ENCODE measurements at regions not wholly inside any gene's neighbourhood (a gene's known extent, or its start where the extent isn't known, plus 50 kb on each side); places are given as distances from the start of the nearest gene placed in this dataset.

- intact Hi-C loops (cut with micrococcal nuclease): no loop called here
Observed at GRCh38 chr14:62253171-62253570, 491.0 kb downstream of the SNAPC1 start.

- intact Hi-C loops (cut with micrococcal nuclease): no loop called here
Observed at GRCh38 chr14:62253911-62254310, 491.7 kb downstream of the SNAPC1 start.

GRCh38 chr14:62269204-62269603, 507.0 kb downstream of the SNAPC1 start:
- intact Hi-C loops (cut with micrococcal nuclease): no loop called here

- intact Hi-C loops (cut with micrococcal nuclease): no loop called here
Observed at GRCh38 chr14:62270236-62270635, 508.0 kb downstream of the SNAPC1 start.

GRCh38 chr14:62280366-62280765, 518.1 kb downstream of the SNAPC1 start:
- intact Hi-C loops (cut with micrococcal nuclease): no loop called here

- intact Hi-C loops (cut with micrococcal nuclease): no loop called here
Observed at GRCh38 chr14:62283837-62284236, 521.6 kb downstream of the SNAPC1 start.

- intact Hi-C loops (cut with micrococcal nuclease): no loop called here
Observed at GRCh38 chr14:62289471-62289870, 527.3 kb downstream of the SNAPC1 start.

GRCh38 chr14:62301080-62301479, 538.9 kb downstream of the SNAPC1 start:
- intact Hi-C loops (cut with micrococcal nuclease): no loop called here

GRCh38 chr14:62301911-62302310, 539.7 kb downstream of the SNAPC1 start:
- intact Hi-C loops (cut with micrococcal nuclease): no loop called here

- intact Hi-C loops (cut with micrococcal nuclease): no loop called here
Observed at GRCh38 chr14:62303437-62303836, 541.2 kb downstream of the SNAPC1 start.

- intact Hi-C loops (cut with micrococcal nuclease): no loop called here
Observed at GRCh38 chr14:62304257-62304656, 542.0 kb downstream of the SNAPC1 start.

GRCh38 chr14:62307844-62308243, 545.6 kb downstream of the SNAPC1 start:
- intact Hi-C loops (cut with micrococcal nuclease): no loop called here

GRCh38 chr14:62308316-62308715, 546.1 kb downstream of the SNAPC1 start:
- intact Hi-C loops (cut with micrococcal nuclease): no loop called here

- intact Hi-C loops (cut with micrococcal nuclease): no loop called here
Observed at GRCh38 chr14:62308891-62309290, 546.7 kb downstream of the SNAPC1 start.

GRCh38 chr14:62313212-62313611, 551.0 kb downstream of the SNAPC1 start:
- intact Hi-C loops (cut with micrococcal nuclease): no loop called here

GRCh38 chr14:62314221-62314620, 552.0 kb downstream of the SNAPC1 start:
- intact Hi-C loops (cut with micrococcal nuclease): no loop called here

GRCh38 chr14:62314871-62315270, 552.7 kb downstream of the SNAPC1 start:
- intact Hi-C loops (cut with micrococcal nuclease): no loop called here

- intact Hi-C loops (cut with micrococcal nuclease): no loop called here
Observed at GRCh38 chr14:62315631-62316030, 553.4 kb downstream of the SNAPC1 start.

- intact Hi-C loops (cut with micrococcal nuclease): no loop called here
Observed at GRCh38 chr14:62322216-62322615, 560.0 kb downstream of the SNAPC1 start.

GRCh38 chr14:62329427-62329826, 567.2 kb downstream of the SNAPC1 start:
- intact Hi-C loops (cut with micrococcal nuclease): no loop called here

- intact Hi-C loops (cut with micrococcal nuclease): no loop called here
Observed at GRCh38 chr14:62347562-62348011, 585.4 kb downstream of the SNAPC1 start.

GRCh38 chr14:62357362-62357761, 595.1 kb downstream of the SNAPC1 start:
- intact Hi-C loops (cut with micrococcal nuclease): no loop called here

GRCh38 chr14:62364161-62364560, 601.9 kb downstream of the SNAPC1 start:
- intact Hi-C loops (cut with micrococcal nuclease): no loop called here

GRCh38 chr14:62364800-62365280, 602.6 kb downstream of the SNAPC1 start:
- intact Hi-C loops (cut with micrococcal nuclease): no loop called here
